K562 (cell line): ENCODE measurements at regions not wholly inside any gene's neighbourhood (a gene's known extent, or its start where the extent isn't known, plus 50 kb on each side); places are given as distances from the start of the nearest gene placed in this dataset.
A peak's percentile ranks its signal among the peaks of the same experiment; 100 is the strongest.

Source experiments
- ATAC-seq: fragments of 200-7000 bp; cut with Tn5 transposase; 3 replicates; pipeline ENCODE4 v1.9.1; 2020; ENCODE audit warnings: moderate library complexity
- BruUV-seq: library from RNA; stranded (reverse); fragments of 400-500 nt; replicated peaks from 2 replicates; lab custom pipeline; 2021; lab: Mats Ljungman, UMichigan
- CTCF ChIA-PET: fragments of 300-600 bp; formaldehyde crosslinking; extraction: SDS; loops from one replicate; lab custom pipeline; 2021; ENCODE audit warnings: low intra/inter-chr PET ratio; lab: Yijun Ruan, JAX
- POLR2A ChIA-PET: fragments of 300-600, 350-650 bp; sonication (Branson Sonifier 250); formaldehyde crosslinking; extraction: SDS; loops from one replicate; lab custom pipeline; 2021; ENCODE audit warnings: antibody characterized with exemption, inconsistent platforms; lab: Yijun Ruan, JAX
- DNase-seq, 4 experiments: peaks; one replicate each; pipeline versions ENCODE4 v3.0.0 to v3.0.0-alpha.2; 2011 to 2018; ENCODE audit warnings: low spot score in 3 of 4, mixed read lengths in 3 of 4; ENCODE audit errors: extremely low read depth in 1 of 4
- FAIRE-seq: peaks from 2 replicates; lab custom pipeline; 2011; peaks lifted over from hg19 to GRCh38; lab: Jason Lieb, UNC
- H2AFZ ChIP-seq: 2 replicates; pipeline ENCODE4 v1.6.0; 2011; ENCODE audit warnings: low read depth, low read length, control low read depth, inconsistent platforms
- H3K27ac ChIP-seq: fragments of 200-600 bp; 3 replicates; pipeline ENCODE4 v1.8.0; 2011; ENCODE audit warnings: low read depth, mild to moderate bottlenecking, control low read depth, inconsistent platforms, low read length, moderate library complexity, mixed read lengths; ENCODE audit errors: extremely low read depth
- H3K27me3 ChIP-seq, 2 experiments: fragments of 300-600 bp in 1 of 2; 2 replicates in 1 of 2; 3 replicates in 1 of 2; pipeline versions ENCODE4 v1.6.0 to v1.8.0; 2011; ENCODE audit warnings: inconsistent platforms in 2 of 2, low read length in 2 of 2, mild to moderate bottlenecking in 1 of 2, mixed read lengths in 1 of 2, moderate library complexity in 1 of 2; ENCODE audit not compliant: control insufficient read depth in 2 of 2, insufficient read depth in 2 of 2
- H3K36me3 ChIP-seq: fragments of 300-600 bp; 3 replicates; pipeline ENCODE4 v1.8.0; 2011; ENCODE audit warnings: mild to moderate bottlenecking, low read length, inconsistent platforms; ENCODE audit not compliant: control insufficient read depth, insufficient read depth
- H3K4me1 ChIP-seq, 2 experiments: fragments of 200-600 bp in 1 of 2; replicated peaks in 1 of 2; 2 replicates in 1 of 2; 3 replicates in 1 of 2; pipeline versions ENCODE4 v1.5.1 to v1.8.0; 2011; ENCODE audit warnings: inconsistent platforms in 2 of 2, low read length in 2 of 2, mild to moderate bottlenecking in 1 of 2, mixed read lengths in 1 of 2, moderate library complexity in 1 of 2; ENCODE audit not compliant: control insufficient read depth in 2 of 2, insufficient read depth in 2 of 2
- H3K4me2 ChIP-seq: 2 replicates; pipeline ENCODE4 v1.6.1; 2011; ENCODE audit warnings: low read length, control low read depth, inconsistent platforms, mixed read lengths; ENCODE audit not compliant: insufficient read depth
- H3K4me3 ChIP-seq: fragments of 200-600 bp; sonication (generic), shearing (Covaris generic); 2 replicates; pipeline ENCODE4 v1.5.1; 2016; ENCODE audit warnings: control low read depth, inconsistent platforms
- H3K79me2 ChIP-seq: fragments of 200-600 bp; 3 replicates; pipeline ENCODE4 v1.8.0; 2011; ENCODE audit warnings: low read length, inconsistent platforms; ENCODE audit not compliant: control insufficient read depth, insufficient read depth
- H3K9ac ChIP-seq, 2 experiments: 2 replicates each; pipeline versions ENCODE4 v1.6.0 to v1.6.1; 2011; ENCODE audit warnings: low read depth in 2 of 2, low read length in 2 of 2, control low read depth in 1 of 2, inconsistent platforms in 1 of 2, mild to moderate bottlenecking in 1 of 2, mixed read lengths in 1 of 2; ENCODE audit not compliant: insufficient read depth in 1 of 2
- H3K9me1 ChIP-seq: one replicate; pipeline ENCODE4 v1.6.0; 2011; ENCODE audit warnings: inconsistent platforms, mild to moderate bottlenecking, low read length, moderate library complexity; ENCODE audit not compliant: control insufficient read depth, insufficient read depth
- H3K9me3 ChIP-seq: replicated peaks from 2 replicates; pipeline ENCODE4 v1.5.1; 2011; ENCODE audit warnings: low read depth, low read length, inconsistent platforms; ENCODE audit not compliant: control insufficient read depth, insufficient read depth
- H4K20me1 ChIP-seq: replicated peaks from 2 replicates; pipeline ENCODE4 v1.6.1; 2011; ENCODE audit warnings: low read length, inconsistent platforms, mixed read lengths; ENCODE audit not compliant: control insufficient read depth, insufficient read depth
- MTA2 ChIP-seq: fragments of 450-650 bp; IDR thresholded peaks from 2 replicates; pipeline ENCODE4 v1.6.1; 2016; ENCODE audit warnings: low read depth
- POLR2G ChIP-seq: fragments of 200-400 bp; formaldehyde crosslinking; IDR thresholded peaks from 2 replicates; pipeline ENCODE4 v1.6.1; 2017; ENCODE audit warnings: low read depth, mild to moderate bottlenecking, antibody characterized with exemption, low read length, moderate library complexity
- SREBF1 ChIP-seq: fragments of 150-350 bp; IDR thresholded peaks from 2 replicates; pipeline ENCODE4 v1.6.1; 2014; ENCODE audit warnings: antibody characterized with exemption, low read depth, low read length, borderline replicate concordance
- WGBS: fragments of 100-300 bp; shearing (Covaris generic); methylation state at CpG from one replicate; pipeline ENCODE4 v1.1.6; 2016; ENCODE audit warnings: low coverage, mixed read lengths; ENCODE audit not compliant: insufficient coverage; ENCODE audit errors: missing lambda C conversion rate; 5-methylcytosine and 5-hydroxymethylcytosine counted together
- in situ Hi-C: fragments of 300-500 bp; cut with MboI; formaldehyde crosslinking; loops from 4 replicates; pipeline ENCODE4 v1.15.0; 2018; ENCODE audit warnings: inconsistent platforms, mixed read lengths
- intact Hi-C: fragments of 100-400 bp; cut with micrococcal nuclease; formaldehyde crosslinking; loops from 2 replicates; pipeline ENCODE4 v1.14.2; 2022
- TF ChIP-seq, protein P1 (sequence below), 2 experiments: IDR thresholded peaks; 2 replicates each; pipeline ENCODE4 v1.6.1; 2012; ENCODE audit warnings: improper control_type of control experiment in 2 of 2, low read depth in 2 of 2, low read length in 2 of 2, borderline replicate concordance in 1 of 2
- TF ChIP-seq, protein P2 (sequence below), 2 experiments: fragments of 450-650 bp; IDR thresholded peaks; 2 replicates each; pipeline ENCODE4 v1.6.1; 2016; ENCODE audit warnings: mild to moderate bottlenecking in 2 of 2, borderline replicate concordance in 1 of 2, low read depth in 1 of 2, moderate library complexity in 1 of 2
- TF ChIP-seq, protein P3 (sequence below), 3 experiments: fragments of 200-800 bp in 1 of 3; sonication (Bioruptor generic) in 1 of 3; sonication (generic) in 1 of 3; formaldehyde crosslinking in 1 of 3; IDR thresholded peaks; 2 replicates each; pipeline versions ENCODE4 v1.6.1 to v1.8.0; 2016 to 2022; ENCODE audit warnings: mild to moderate bottlenecking in 2 of 3, missing compliant biosample characterization in 2 of 3, missing genetic modification characterization in 2 of 3, missing genetic modification reagents in 1 of 3

DNA sequence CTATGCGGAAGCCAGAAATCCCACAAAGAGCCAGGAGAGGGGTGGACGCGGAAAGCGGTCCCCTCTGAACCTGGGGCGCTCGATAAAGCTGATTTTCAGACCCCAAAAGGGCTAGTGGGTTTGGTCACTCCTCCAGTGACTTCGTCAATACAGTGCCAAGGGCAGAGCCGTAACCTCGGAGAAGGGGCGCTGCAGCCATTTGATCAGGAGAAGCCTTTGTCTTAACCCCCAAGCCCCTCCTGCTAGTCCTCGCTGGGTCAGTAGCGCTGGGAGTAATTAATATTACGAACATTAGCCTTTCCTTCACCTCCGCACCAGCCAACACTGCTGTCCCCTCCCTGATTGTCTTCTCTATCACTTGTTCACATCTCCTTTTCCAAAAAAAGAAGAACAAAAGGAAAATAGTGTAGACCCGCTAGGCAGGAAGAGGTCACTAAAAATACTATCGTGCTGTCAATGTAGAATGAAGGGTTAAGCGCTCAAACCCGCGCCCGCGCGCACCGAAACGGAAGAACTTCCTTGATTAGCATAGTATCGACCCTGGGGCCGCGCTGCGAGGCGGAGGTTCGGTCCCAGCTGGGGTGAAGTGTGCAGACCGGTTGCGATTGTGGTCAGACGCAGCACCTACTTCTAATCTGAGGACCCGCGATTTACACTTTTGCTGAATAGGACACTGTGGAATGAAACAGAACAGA, 63.2 kb upstream of the MAPRE2 start (continued):
- TF ChIP-seq, protein P1, sequence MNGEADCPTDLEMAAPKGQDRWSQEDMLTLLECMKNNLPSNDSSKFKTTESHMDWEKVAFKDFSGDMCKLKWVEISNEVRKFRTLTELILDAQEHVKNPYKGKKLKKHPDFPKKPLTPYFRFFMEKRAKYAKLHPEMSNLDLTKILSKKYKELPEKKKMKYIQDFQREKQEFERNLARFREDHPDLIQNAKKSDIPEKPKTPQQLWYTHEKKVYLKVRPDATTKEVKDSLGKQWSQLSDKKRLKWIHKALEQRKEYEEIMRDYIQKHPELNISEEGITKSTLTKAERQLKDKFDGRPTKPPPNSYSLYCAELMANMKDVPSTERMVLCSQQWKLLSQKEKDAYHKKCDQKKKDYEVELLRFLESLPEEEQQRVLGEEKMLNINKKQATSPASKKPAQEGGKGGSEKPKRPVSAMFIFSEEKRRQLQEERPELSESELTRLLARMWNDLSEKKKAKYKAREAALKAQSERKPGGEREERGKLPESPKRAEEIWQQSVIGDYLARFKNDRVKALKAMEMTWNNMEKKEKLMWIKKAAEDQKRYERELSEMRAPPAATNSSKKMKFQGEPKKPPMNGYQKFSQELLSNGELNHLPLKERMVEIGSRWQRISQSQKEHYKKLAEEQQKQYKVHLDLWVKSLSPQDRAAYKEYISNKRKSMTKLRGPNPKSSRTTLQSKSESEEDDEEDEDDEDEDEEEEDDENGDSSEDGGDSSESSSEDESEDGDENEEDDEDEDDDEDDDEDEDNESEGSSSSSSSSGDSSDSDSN (IDR thresholded peaks at IDR 0.05; ENCODE audit: borderline replicate concordance in 1 of 2, low read depth in 2 of 2, low read length in 2 of 2) = 0 out of 4 replicates have a peak, but pooled peaks have one; percentile 26 to 29
- TF ChIP-seq MTA2 = no peak

DNA sequence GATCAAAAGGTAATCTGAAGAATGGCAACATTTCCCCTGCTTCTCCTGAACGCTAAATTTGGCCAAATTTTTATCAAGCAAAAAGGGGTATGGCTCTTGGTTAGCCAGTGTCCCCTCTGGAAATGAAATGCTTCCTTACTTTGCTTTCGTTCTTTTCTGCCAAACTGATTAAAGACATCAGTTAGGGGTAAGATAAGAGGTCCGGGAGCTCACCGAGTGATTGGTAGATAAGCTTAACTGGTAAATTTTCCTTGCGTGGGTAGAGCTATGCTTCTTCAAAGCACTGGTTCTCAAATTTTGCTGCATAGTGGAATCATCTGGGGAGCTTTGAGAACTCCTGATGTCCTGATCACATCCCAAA, 62.7 kb upstream of the MAPRE2 start:
- H3K9me3 ChIP-seq = no peaks in the 10 kb centered on the region
- BruUV-seq = no TSS peak
- intact Hi-C loops = no loop called here
- H3K4me3 ChIP-seq = peak overlapping the region; percentile 47
- ATAC-seq (no peak; the same call in 2 of the 3 replicates), DNase-seq (peak in 1 of 4 experiments; percentile 8), FAIRE-seq (no peak)
- H2AFZ ChIP-seq = peak overlapping the region; percentile 86
- H3K9me1 ChIP-seq = no peaks in the 10 kb centered on the region
- H3K36me3 ChIP-seq = no peaks in the 10 kb centered on the region
- in situ Hi-C loops = no loop called here
- 1% methylated on average over 5 of the region's 5 CpGs for WGBS
- no peaks in the 10 kb centered on the region for H4K20me1 ChIP-seq
- peaks cover 10 to 24% of the 10 kb centered on the region in 2 experiments; a peak in 2 of 5 replicates for H3K27me3 ChIP-seq
- H3K4me2 ChIP-seq = peak overlapping the region; percentile 88
- peaks cover 19 to 27% of the 10 kb centered on the region in 2 experiments for H3K4me1 ChIP-seq
- H3K79me2 ChIP-seq = no peaks in the 10 kb centered on the region
- H3K9ac ChIP-seq = peak overlapping the region; percentile 47 to 79
- ChIA-PET POLR2A (interaction anchor here (0.6 kb wide), 1 partner anchor 8 kb away, joined by 3 read pairs; no protein-coding TSS in a partner anchor), CTCF (no interaction called here)
- H3K27ac ChIP-seq = no peak overlapping the region; the same call in 1 of the 3 replicates
- no peak for TF ChIP-seq SREBF1
- no peak for TF ChIP-seq POLR2G
- TF ChIP-seq, protein P2, sequence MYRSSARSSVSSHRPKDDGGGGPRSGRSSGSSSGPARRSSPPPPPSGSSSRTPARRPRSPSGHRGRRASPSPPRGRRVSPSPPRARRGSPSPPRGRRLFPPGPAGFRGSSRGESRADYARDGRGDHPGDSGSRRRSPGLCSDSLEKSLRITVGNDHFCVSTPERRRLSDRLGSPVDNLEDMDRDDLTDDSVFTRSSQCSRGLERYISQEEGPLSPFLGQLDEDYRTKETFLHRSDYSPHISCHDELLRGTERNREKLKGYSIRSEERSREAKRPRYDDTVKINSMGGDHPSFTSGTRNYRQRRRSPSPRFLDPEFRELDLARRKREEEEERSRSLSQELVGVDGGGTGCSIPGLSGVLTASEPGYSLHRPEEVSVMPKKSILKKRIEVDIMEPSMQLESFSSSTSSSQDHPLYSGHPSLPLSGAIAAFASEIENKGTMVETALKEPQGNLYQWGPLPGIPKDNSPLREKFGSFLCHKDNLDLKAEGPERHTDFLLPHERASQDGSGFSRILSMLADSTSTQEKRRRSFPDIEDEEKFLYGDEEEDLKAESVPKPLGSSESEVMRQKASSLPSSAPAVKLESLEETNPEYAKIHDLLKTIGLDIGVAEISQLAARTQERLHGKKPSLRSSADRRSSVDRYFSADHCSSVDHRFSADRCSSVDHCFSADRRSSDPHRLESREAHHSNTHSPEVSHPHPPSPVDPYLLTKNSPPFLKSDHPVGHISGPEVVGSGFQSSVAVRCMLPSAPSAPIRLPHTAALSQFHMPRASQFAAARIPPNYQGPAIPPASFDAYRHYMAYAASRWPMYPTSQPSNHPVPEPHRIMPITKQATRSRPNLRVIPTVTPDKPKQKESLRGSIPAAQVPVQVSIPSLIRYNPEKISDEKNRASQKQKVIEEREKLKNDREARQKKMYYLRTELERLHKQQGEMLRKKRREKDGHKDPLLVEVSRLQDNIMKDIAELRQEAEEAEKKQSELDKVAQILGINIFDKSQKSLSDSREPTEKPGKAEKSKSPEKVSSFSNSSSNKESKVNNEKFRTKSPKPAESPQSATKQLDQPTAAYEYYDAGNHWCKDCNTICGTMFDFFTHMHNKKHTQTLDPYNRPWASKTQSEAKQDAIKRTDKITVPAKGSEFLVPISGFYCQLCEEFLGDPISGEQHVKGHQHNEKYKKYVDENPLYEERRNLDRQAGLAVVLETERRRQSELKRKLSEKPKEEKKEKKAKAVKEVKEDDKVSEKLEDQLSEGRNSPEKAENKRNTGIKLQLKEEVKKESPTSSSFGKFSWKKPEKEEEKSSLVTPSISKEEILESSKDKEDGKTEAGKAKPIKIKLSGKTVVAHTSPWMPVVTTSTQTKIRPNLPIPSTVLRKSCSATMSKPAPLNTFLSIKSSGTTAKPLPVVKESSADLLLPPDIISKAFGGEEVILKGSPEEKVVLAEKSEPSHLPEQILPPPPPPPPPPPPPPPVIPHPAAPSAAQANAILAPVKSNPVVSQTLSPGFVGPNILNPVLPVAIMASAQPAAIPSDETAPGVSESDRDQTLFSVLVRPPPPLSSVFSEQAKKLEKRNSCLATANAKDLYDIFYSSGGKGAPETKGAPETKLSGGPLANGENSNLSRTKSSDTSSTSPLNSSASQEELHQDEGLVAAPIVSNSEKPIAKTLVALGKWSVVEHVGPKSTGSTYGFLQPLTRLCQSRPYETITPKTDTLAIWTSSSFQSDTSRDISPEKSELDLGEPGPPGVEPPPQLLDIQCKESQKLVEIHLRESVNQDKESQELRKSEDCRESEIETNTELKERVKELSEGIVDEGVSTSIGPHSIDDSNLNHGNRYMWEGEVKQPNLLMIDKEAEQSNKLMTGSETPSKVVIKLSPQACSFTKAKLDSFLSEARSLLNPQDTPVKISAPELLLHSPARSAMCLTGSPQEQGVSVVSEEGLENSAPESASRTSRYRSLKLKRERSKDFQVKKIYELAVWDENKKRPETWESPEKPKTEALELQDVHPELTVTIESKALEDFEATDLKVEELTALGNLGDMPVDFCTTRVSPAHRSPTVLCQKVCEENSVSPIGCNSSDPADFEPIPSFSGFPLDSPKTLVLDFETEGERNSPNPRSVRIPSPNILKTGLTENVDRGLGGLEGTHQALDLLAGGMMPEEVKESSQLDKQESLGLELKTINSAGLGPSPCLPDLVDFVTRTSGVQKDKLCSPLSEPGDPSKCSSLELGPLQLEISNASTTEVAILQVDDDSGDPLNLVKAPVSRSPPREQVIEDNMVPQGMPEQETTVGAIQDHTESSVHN (IDR thresholded peaks at IDR 0.05; ENCODE audit: borderline replicate concordance in 1 of 2, low read depth in 1 of 2) = no peak
- TF ChIP-seq, protein P3, sequence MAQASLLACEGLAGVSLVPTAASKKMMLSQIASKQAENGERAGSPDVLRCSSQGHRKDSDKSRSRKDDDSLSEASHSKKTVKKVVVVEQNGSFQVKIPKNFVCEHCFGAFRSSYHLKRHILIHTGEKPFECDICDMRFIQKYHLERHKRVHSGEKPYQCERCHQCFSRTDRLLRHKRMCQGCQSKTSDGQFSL (CRISPR knock-in tag; IDR thresholded peaks at IDR 0.05) = no peak
- TF ChIP-seq, protein P3 (tag; IDR thresholded peaks at IDR 0.05) = no peak
